Brain microvascular endothelial cell (primary cell): ENCODE measurements at regions not wholly inside any gene's neighbourhood (a gene's known extent, or its start where the extent isn't known, plus 50 kb on each side); places are given as distances from the start of the nearest gene placed in this dataset.

ENCODE experiments used
- DNase-seq: peaks from one replicate; pipeline ENCODE4 v3.0.0-alpha.2; 2020
- H3K27ac ChIP-seq: fragments of 250-450 bp; sonication (Bioruptor Pico); 2 replicates; pipeline ENCODE4 v1.5.1; 2020; ENCODE audit warnings: mild to moderate bottlenecking, moderate library complexity
- H3K27me3 ChIP-seq: fragments of 250-450 bp; sonication (Bioruptor Pico); replicated peaks from 2 replicates; pipeline ENCODE4 v1.5.1; 2020; ENCODE audit warnings: mild to moderate bottlenecking
- H3K36me3 ChIP-seq: fragments of 250-450 bp; sonication (Bioruptor Pico); replicated peaks from 2 replicates; pipeline ENCODE4 v1.5.1; 2020; ENCODE audit warnings: mild to moderate bottlenecking
- H3K4me3 ChIP-seq: 2 replicates; pipeline ENCODE4 v1.5.1; 2011; ENCODE audit warnings: low read depth, mild to moderate bottlenecking, control low read depth, low read length, moderate library complexity
- CTCF ChIP-seq: IDR thresholded peaks from 2 replicates; pipeline ENCODE4 v1.5.1; 2011; ENCODE audit warnings: low read depth, mild to moderate bottlenecking, moderate library complexity, low read length, control low read depth, inconsistent platforms; ENCODE audit errors: missing control alignments
- in situ Hi-C: cut with HindIII; loops from 2 replicates; pipeline ENCODE4 v1.10.0; 2017; ENCODE audit warnings: low sequenced_read_pairs, low pct_ligation_motif_present

GRCh38 chr4:85391071-85391470, 83.9 kb upstream of the ARHGAP24 start:
- Histone ChIP-seq H3K4me3 (no peak overlapping the region), H3K27ac (no peak overlapping the region), H3K36me3 (no peaks in the 10 kb centered on the region), H3K27me3 (no peaks in the 10 kb centered on the region)
- DNase-seq = no peak
- TF ChIP-seq CTCF = no peak
- in situ Hi-C loops = no loop called here

DNA sequence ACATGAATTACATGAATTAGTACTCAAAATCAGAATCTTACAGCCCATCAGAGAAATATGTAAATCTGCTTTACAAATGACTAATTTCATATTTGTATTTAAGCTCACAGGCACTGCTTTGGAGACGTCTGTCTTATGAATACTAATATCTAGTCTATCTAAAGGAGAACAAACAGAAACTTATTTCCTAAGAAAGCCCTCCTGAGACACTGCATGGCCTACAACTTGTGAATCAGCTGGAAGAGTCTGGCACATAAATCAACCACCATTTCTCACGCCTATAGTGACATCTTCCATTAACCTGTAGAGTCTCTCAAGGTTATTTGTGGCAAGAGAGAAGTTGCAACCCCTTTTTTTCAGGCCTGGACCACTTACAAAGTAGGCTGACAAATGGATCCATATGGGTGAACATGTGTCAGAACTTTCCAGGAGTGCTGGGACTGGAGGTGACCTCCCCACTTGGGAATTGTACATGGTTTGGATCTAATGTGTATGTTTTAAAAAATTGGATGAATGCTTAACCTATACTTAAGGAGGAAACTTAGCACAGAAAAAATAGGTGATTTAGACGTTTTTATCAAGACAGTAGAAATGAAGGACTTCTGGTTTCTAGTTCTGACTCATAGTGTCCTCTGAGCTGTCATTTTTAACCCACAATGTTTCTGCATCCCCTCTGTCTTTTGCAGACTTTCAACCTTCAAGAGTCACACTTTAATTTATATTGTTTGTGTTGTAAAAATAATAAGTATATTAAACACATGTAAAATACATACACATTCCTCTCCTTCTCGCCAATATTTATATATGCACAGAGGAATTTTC, 83.2 kb upstream of the ARHGAP24 start:
- no peak for TF ChIP-seq CTCF

DNA sequence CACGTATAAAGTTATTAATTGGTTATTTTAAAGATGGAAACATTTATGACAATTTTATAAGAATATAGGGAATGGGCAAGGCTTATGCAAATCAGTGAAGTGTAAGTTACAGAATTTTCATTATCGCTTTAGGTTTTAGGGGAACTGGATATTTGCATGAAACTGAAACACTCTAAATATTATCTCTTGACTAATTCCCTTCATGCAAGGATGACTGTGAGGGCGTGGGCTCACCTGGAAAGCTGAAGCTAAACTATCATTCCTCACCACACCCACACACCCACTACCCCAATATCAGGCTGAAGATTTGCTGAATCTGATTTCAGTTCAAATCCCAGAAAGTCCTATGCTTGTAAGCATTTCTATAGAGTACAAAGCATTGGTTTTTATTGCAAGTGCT, 81.7 kb upstream of the ARHGAP24 start:
- H3K4me3 ChIP-seq = no peak overlapping the region
- in situ Hi-C loops = no loop called here
- no peaks in the 10 kb centered on the region for H3K36me3 ChIP-seq
- no peak for DNase-seq
- no peaks in the 10 kb centered on the region for H3K27me3 ChIP-seq
- no peak overlapping the region for H3K27ac ChIP-seq
- TF ChIP-seq CTCF = no peak

More for the DNA sequence above, 83.2 kb upstream of the ARHGAP24 start:
- no peak overlapping the region for H3K27ac ChIP-seq
- no peak for DNase-seq
- H3K27me3 ChIP-seq = no peaks in the 10 kb centered on the region
- in situ Hi-C loops = no loop called here
- no peaks in the 10 kb centered on the region for H3K36me3 ChIP-seq
- H3K4me3 ChIP-seq = no peak overlapping the region

DNA sequence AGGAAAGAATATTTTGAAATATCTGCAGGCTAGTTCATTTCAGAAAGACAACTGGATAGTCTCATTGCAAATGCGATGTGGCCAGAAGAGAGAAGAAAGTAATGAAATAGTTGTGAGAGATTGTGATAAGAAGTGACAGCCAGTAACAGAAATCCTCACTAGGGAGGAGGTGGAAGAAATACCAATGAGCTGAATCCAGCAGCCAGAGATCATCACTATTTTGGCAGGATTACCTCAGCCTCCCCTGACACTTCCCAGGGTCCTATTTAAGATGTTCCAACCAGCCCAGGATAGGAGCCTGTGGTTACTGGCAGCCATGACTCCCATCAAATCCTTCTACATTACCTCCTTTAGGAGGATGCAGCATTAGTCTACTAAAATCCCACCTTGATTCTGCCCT, 76.7 kb upstream of the ARHGAP24 start:
- DNase-seq = peak; percentile 20
- Histone ChIP-seq H3K36me3 (no peaks in the 10 kb centered on the region), H3K27me3 (no peaks in the 10 kb centered on the region), H3K27ac (no peak overlapping the region), H3K4me3 (no peak overlapping the region)
- no peak for TF ChIP-seq CTCF
- in situ Hi-C loops = no loop called here

- no peaks in the 10 kb centered on the region for H3K36me3 ChIP-seq
- H3K27ac ChIP-seq = no peak overlapping the region
- no peak overlapping the region for H3K4me3 ChIP-seq
- no peaks in the 10 kb centered on the region for H3K27me3 ChIP-seq
- in situ Hi-C loops = no loop called here
- TF ChIP-seq CTCF = no peak
- no peak for DNase-seq
These were observed 75.7 kb upstream of the ARHGAP24 start for GRCh38 chr4:85399270-85399669.

- in situ Hi-C loops = no loop called here
- DNase-seq = peak; percentile 60
These were observed 72.6 kb upstream of the ARHGAP24 start for GRCh38 chr4:85402371-85402770.

More at GRCh38 chr4:85402371-85402770, 72.6 kb upstream of the ARHGAP24 start:
- Histone ChIP-seq H3K27ac (no peak overlapping the region), H3K36me3 (no peaks in the 10 kb centered on the region), H3K27me3 (no peaks in the 10 kb centered on the region), H3K4me3 (no peak overlapping the region)
- TF ChIP-seq CTCF = no peak
